Transverse colon (tissue), 4 donors: ENCODE measurements at regions not wholly inside any gene's neighbourhood (a gene's known extent, or its start where the extent isn't known, plus 50 kb on each side); places are given as distances from the start of the nearest gene placed in this dataset.

ENCODE experiments used
- EP300 ChIP-seq: sonication (generic); formaldehyde crosslinking; IDR thresholded peaks from one replicate; pipeline ENCODE4 v1.6.1; 2017; ENCODE audit warnings: antibody characterized with exemption, low read depth
- POLR2A ChIP-seq: fragments of 450-650 bp; IDR thresholded peaks from one replicate; pipeline ENCODE4 v1.6.1; 2016; ENCODE audit warnings: antibody characterized with exemption, mild to moderate bottlenecking, moderate library complexity
- POLR2AphosphoS5 ChIP-seq, 3 donors: sonication (generic); formaldehyde crosslinking; IDR thresholded peaks; one replicate each; pipeline ENCODE4 v1.6.1; 2016; ENCODE audit warnings: antibody characterized with exemption in 3 of 3
- TF ChIP-seq, protein P1 (sequence below), 5 experiments: fragments of 200-600 bp in 3 of 5; fragments of 450-650 bp in 2 of 5; sonication (generic) in 3 of 5; IDR thresholded peaks; 1 replicate in 2 of 5; 2 replicates in 3 of 5; pipeline ENCODE4 v1.5.1; 2016 to 2017; ENCODE audit warnings: antibody characterized with exemption in 5 of 5, inconsistent platforms in 3 of 5, mild to moderate bottlenecking in 2 of 5, moderate library complexity in 1 of 5

DNA sequence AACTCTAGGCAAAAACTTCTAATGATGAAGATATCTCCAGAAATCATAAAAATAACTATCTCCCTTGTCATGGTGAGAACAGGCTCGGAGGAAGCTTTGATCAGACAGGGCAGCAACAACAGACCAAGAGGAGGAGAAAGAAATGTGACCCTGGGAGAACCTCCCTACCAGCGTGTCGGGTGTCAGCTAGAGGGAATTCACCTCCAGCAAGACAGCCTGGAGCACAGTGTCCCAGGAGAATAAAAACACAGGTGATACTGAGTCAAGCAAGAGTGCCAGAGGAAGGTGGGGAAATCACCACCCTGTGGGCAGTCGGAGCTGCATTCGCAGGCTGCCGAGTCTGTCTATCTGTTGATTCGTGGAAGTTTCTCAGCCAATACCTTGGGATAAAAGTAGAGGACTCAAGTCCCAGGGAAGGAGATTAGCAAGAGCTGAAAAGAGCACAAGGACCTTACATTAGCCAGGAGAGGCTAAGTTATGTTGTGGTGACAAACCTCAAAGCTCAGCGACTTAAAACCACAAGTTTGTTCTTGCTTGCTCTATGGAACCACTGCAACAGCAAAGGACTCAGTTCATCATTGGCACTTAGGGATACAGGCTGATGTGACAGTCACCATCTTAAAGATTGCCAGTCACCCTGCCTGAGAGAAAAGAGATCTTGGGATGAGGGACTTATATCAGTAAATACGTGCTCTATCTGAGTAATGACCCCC lies 598.3 kb downstream of the CCDC171 start:
- TF ChIP-seq, protein P1, sequence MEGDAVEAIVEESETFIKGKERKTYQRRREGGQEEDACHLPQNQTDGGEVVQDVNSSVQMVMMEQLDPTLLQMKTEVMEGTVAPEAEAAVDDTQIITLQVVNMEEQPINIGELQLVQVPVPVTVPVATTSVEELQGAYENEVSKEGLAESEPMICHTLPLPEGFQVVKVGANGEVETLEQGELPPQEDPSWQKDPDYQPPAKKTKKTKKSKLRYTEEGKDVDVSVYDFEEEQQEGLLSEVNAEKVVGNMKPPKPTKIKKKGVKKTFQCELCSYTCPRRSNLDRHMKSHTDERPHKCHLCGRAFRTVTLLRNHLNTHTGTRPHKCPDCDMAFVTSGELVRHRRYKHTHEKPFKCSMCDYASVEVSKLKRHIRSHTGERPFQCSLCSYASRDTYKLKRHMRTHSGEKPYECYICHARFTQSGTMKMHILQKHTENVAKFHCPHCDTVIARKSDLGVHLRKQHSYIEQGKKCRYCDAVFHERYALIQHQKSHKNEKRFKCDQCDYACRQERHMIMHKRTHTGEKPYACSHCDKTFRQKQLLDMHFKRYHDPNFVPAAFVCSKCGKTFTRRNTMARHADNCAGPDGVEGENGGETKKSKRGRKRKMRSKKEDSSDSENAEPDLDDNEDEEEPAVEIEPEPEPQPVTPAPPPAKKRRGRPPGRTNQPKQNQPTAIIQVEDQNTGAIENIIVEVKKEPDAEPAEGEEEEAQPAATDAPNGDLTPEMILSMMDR (IDR thresholded peaks at IDR 0.05): no peak
- TF ChIP-seq EP300 (no peak), POLR2AphosphoS5 (IDR thresholded peaks at IDR 0.05) (no peak), POLR2A (no peak)
